HL-60 (cell line): ENCODE measurements at regions not wholly inside any gene's neighbourhood (a gene's known extent, or its start where the extent isn't known, plus 50 kb on each side); places are given as distances from the start of the nearest gene placed in this dataset.
"Not testable (repeated sequence)": the region's sequence is repeated elsewhere in the genome, so short reads cannot be mapped to it uniquely, and the experiment has no call there.

Source experiments
- DNase-seq, 2 experiments: peaks; one replicate each; pipeline ENCODE4 v3.0.0-alpha.2; 2010 to 2020; ENCODE audit warnings: low read depth in 1 of 2, low spot score in 1 of 2
- H3K27ac ChIP-seq: fragments of 250-450 bp; sonication (Bioruptor Pico); replicated peaks from 2 replicates; pipeline ENCODE4 v1.5.1; 2020; ENCODE audit warnings: mild to moderate bottlenecking, moderate library complexity
- H3K27me3 ChIP-seq: fragments of 250-450 bp; sonication (Bioruptor Pico); 2 replicates; pipeline ENCODE4 v1.5.1; 2021; ENCODE audit warnings: mild to moderate bottlenecking, moderate library complexity; ENCODE audit not compliant: insufficient read depth, poor library complexity, severe bottlenecking
- H3K4me3 ChIP-seq: replicated peaks from 2 replicates; pipeline ENCODE4 v1.5.1; 2011; ENCODE audit warnings: mild to moderate bottlenecking, control low read depth, low read length; ENCODE audit not compliant: insufficient read depth
- CTCF ChIP-seq: IDR thresholded peaks from one replicate; pipeline ENCODE4 v1.5.1; 2011; ENCODE audit warnings: low read length, control low read depth, inconsistent platforms; ENCODE audit not compliant: insufficient read depth
- GABPA ChIP-seq: IDR thresholded peaks from 2 replicates; pipeline ENCODE4 v1.6.1; 2012; ENCODE audit warnings: low read depth
- POLR2AphosphoS5 ChIP-seq: IDR thresholded peaks from 2 replicates; pipeline ENCODE4 v1.6.1; 2012; ENCODE audit warnings: low read depth
- REST ChIP-seq: IDR thresholded peaks from 2 replicates; pipeline ENCODE4 v1.6.1; 2012; ENCODE audit warnings: low read depth; ENCODE audit not compliant: insufficient replicate concordance
- SPI1 ChIP-seq: IDR thresholded peaks from 2 replicates; pipeline ENCODE4 v1.6.1; 2012; ENCODE audit warnings: low read depth, mild to moderate bottlenecking, borderline replicate concordance

GRCh38 chr3:6753536-6753935 is 107.4 kb upstream of the GRM7 start:
- Histone ChIP-seq H3K4me3 (no peak overlapping the region), H3K27ac (no peak overlapping the region), H3K27me3 (no peaks in the 10 kb centered on the region)
- TF ChIP-seq SPI1: no peak
- no peak for TF ChIP-seq GABPA
- TF ChIP-seq CTCF: no peak
- TF ChIP-seq REST: no peak
- no peak for TF ChIP-seq POLR2AphosphoS5
- DNase-seq: no peak

- H3K27ac ChIP-seq, DNase-seq, H3K27me3 ChIP-seq, H3K4me3 ChIP-seq: not testable (repeated sequence)
These were observed 91.2 kb upstream of the GRM7 start for GRCh38 chr3:6769532-6770396.

- no peak overlapping the region for H3K27ac ChIP-seq
- no peak for DNase-seq
- no peak overlapping the region for H3K4me3 ChIP-seq
- no peaks in the 10 kb centered on the region for H3K27me3 ChIP-seq
- no peak for TF ChIP-seq GABPA
- TF ChIP-seq SPI1: no peak
- TF ChIP-seq POLR2AphosphoS5: no peak
- no peak for TF ChIP-seq REST
- no peak for TF ChIP-seq CTCF
These were observed 90.6 kb upstream of the GRM7 start for GRCh38 chr3:6770397-6770690.

GRCh38 chr3:6771171-6771570 is 89.7 kb upstream of the GRM7 start:
- DNase-seq: no peak
- no peaks in the 10 kb centered on the region for H3K27me3 ChIP-seq

More at GRCh38 chr3:6771171-6771570, 89.7 kb upstream of the GRM7 start:
- no peak for TF ChIP-seq SPI1
- TF ChIP-seq CTCF: no peak
- TF ChIP-seq GABPA: no peak
- no peak for TF ChIP-seq POLR2AphosphoS5
- no peak for TF ChIP-seq REST
- Histone ChIP-seq H3K27ac (no peak overlapping the region), H3K4me3 (no peak overlapping the region)
